IPS-NIHi11 (cell line): ENCODE measurements at regions not wholly inside any gene's neighbourhood (a gene's known extent, or its start where the extent isn't known, plus 50 kb on each side); places are given as distances from the start of the nearest gene placed in this dataset.
A peak's percentile ranks its signal among the peaks of the same experiment; 100 is the strongest.

Experiments
- DNase-seq: peaks from one replicate; pipeline ENCODE4 v3.0.0; 2012; ENCODE audit warnings: mixed read lengths, low spot score

DNA sequence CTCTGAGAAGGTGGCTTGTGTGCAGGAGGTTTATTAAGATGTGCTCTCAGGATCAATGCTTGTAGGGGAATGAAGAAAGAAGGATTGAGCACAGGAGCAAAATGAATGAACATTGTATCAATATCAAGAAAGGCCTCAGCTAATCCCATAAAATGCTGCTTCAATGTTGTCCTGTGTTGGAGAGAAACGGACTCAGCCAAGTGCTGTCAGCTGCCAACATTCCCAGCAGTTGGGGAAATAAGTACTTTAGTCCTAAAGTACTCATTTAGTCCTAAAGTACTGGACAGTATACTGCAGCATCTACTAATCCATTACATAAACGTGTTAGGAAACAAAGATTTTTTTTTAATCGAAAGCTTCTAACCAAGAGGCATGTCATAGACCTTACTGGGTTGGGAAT is 255.9 kb downstream of the SEC23A start:
- DNase-seq = no peak

DNA sequence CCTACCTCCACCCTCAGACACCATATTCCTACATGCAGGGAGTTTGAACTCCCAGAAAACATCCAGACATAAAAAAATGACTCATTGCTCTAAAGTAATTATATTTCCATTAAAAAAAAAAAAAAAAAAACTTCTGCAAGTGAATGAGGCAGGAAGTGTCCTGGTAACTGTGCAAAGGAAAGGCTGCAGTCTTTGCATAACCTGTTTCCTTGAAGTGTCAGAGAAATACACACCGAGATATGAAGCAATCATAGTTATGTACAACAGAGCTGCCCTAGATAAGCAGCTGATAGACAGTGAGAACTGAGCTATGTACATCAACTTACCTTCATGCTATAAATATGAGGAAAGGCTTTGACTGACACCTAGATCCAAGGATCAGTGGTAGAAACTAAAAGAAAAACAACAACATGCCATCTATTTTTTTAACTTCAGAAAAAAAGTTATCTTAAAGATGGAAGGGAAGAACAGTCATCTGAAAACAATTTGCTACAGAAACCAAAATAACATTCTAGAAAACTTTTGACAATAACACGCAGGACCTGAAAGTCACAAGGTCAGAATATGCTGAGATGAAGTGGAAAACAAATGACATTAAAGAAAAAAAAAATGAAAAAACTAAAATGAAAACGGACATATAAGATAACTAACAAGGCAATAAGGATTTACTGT is 263.2 kb downstream of the SEC23A start:
- no peak for DNase-seq

DNA sequence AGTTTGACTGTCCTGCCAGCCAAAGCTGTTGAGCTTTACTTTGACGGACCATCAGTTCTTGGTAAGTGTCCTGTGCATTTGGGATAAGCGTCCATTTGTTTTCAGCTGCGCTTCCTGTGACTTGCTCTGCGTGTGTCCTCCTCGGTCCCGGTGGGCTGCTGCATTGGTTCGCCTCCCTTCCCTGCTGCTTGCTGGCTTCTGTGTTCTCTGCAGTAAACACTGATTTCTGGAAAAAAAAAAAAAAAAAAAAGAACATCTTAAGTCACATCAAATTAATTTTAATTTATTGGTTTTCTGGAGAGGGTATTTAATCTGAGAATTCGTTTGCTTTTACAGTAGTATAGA is 264.1 kb downstream of the SEC23A start:
- no peak for DNase-seq

DNA sequence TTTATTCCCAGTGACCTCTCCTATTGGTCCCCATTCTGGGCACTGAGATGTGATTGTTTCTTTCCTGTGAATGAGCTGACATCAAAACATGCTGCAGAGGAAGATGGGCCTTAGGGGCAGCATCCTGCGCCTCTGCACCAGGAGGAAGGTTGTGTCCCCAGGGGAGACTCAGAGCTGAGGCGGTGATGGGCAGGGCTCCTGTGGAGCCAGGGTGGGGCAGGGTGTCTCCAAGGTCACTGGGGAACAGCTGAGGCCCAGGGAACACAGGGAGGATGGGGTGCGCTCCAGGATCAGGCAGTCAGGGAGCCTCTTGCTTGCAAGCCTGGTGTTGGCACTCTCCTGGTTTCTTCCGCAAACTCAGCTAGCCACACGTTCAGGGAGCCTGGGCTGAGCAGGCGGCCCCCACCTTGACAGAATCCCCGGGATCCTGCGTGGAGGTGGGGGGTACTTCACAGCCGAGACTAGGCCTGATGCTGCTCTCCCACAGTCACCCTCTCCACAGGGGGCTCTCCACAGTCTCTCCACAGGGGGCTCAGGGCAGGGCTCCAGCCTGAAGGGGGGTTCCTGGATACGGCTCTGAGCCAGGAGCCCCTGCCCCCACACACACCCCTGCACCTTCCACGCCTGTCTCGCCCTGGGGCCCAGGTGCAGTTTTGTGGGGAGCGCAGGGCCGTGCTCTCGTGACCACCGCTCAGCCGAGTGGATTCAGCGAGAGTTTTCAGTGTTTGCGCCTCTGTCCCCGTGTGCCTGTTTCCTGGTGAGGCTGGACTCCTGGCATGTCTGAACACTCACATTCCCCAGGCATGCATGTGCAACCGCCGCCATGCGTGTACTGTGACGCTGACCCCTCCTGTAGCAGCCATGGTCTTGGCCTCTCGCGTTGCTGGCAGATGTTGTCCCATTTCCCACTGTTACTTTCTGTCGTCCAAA is 264.7 kb downstream of the SEC23A start:
- no peak for DNase-seq

DNA sequence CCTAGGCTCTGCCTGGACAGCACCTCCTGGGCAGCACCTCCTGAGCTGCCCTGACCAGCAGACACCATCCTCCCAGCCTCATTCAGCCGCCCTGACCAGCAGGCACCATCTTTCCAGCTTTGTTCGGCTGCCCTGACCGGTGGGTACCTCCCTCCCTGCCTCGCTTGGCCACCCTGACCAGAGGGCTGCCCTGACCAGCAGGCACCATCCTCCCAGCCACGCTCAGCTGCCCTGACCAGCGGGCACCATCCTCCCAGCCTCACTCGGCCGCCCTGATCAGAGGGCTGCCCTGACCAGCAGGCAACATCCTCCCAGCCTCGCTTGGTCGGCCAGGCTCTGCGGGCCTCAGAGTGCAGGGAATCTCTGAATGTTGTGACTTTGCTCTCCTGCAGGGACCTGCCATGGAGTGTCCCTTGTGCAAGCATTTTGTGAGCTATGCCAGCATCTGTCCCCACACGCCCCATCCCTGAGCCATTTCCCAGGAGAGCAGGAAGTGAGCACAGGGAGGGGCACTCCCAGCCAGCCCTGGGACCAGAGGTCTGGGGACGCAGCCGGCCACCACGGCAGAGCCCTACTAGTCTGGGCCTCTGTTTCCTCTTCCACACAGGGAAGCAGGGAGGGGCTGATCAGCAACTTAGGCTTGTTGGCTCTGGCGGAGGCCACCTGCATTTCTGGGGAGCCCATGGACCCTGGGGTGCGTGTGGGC is 265.5 kb downstream of the SEC23A start:
- DNase-seq = no peak

DNA sequence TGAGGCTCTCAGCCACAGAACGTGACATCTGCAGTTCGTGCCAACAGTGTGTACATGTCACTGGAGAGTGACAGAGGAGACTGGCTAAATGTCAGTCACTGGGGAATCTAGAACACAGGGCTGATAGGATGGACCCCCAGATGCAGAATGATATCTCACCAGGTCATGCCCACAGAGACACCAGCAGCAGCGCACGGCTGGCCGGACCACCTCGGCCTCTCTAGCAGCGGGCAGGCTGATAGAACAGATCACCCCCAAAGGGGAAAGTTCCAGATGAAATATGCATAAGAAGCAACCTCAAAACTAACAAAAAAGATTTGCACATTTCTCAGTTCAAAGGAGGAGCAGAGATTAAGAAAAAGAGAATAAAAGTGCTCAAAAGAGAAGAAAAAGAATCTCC is 266.5 kb downstream of the SEC23A start:
- no peak for DNase-seq

DNA sequence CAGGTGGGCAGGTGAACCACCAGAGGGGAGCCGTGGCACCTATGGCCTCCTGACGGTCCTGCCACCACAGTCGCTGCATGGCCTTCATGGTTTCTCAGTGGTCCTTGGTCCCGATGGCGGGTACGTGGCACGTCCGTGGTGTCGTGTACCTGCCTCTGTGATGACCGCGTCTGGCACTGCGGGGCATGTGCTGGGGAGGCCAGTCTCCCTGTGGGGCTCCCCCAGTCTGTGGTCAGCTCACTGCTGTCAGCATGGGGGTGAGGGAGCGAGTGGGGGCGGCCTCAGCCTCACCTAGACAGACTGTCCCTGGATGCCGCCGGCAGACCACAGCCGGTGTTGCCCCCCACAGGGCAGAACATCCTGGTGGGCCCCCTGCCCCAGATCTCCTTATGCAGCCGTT is 267.2 kb downstream of the SEC23A start:
- DNase-seq = no peak

DNA sequence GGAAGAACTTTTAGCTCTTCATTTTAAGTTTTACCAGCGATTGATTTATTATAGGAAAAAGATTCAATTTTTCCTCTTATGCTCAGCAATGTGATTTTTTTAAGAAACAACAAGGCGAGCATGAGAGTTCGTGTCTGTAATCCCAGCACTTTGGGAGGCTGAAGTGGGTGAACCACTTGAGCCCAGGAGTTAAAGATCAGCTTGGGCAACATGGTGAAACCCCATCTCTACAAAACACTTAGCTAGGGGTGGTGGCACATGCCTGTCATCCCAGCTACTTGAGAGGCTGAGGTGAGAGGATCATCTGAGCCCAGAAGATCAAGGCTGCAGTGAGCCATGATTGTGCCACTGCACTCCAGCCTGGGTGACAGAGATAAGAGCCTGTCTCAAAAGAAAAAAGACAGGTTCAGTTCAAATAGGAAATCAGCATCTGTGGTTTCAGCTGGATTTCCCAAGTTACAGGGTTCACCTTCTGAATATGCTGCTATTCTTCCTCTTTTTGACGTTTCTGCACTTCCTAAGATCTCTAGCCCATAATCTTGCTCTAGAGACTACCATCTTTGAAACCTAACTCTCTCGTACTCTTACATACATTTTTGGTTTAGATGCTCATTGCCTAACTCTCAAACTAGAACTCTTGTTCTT is 274.7 kb downstream of the SEC23A start:
- no peak for DNase-seq

DNA sequence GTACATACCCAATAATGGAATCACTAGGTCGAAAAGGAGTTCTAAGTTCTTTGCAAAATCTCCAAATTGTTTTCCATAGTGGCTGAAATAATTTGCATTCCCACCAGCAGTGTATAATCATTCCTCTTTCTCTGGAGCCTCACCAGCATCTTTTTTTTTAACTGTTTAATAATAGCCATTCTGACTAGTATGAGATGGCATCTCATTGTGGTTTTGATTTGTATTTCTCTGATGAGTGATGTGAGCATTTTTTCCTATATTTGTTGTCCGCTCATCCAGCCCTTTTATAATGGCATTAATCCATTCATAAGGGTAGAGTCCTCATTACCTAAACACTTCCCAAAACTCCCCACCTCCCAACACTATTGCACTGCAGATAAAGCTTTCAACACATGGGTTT is 278.3 kb downstream of the SEC23A start:
- DNase-seq = no peak

DNA sequence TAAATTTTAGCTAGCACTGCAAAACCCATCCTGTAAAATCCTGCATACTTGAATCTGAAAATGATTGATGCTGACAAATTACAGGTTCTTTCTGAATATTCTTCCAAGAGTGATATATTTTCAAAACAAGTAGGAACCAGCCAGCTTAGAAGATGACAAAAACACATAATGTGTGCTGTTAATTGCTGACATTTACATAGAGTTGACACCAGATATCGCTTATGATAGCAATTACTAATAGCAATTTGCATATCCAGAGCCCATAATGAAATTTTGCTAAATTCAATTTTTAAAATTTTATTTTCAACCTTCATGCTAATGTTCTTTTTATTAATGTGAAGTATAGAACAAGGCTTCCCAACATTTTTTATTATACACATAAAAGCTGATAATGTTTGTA is 284.5 kb downstream of the SEC23A start:
- no peak for DNase-seq

DNA sequence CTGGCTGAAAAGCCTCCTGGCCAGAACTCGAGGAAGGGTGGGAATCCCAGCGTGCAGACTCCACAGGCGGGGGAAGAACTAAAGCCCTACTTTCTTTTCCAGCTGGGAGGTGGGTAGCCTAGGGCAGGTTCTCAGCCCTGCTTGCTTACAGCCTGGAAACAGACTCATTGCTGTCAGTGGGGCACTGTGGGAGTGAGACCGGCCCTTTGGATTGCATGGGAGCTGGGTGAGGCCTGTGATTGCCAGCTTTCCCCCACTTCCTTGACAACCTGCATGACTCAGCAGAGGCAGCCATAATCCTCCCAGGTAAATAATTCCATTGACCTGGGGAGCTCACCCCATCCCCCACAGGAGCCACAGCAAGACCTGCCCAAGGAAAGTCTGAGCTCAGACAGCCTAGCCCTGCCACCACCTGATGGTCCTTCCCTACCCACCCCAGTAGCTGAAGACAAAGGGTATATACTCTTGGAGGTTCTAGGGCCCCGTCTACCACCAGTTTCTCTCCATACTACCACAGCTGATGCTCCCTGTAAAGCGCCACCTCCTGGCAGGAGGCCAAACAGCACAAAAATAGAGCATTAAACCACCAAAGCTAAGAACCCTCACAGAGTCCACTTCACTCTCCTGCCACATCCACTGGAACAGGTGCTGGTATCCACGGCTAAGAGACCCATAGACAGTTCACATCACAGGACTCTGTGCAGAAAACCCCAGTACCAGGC is 294.1 kb downstream of the SEC23A start:
- DNase-seq = no peak

DNA sequence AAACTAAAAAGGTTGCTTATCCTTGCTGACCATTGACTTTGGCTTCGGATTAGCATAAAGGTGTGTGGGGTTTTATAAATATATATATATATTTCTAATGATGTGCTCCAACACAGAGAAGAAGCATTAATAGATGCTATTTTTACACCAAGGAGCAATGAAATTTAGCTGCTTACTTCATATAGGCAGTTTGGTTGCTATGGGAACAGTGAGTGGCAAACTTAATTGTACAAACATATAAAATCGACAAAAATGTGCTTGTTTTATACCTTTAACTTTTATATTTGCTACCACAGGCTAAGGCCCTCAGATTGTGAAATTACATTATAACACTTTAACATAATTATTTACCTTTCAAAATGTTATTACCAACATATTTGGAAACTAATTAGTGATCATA is 303.4 kb downstream of the SEC23A start:
- no peak for DNase-seq

DNA sequence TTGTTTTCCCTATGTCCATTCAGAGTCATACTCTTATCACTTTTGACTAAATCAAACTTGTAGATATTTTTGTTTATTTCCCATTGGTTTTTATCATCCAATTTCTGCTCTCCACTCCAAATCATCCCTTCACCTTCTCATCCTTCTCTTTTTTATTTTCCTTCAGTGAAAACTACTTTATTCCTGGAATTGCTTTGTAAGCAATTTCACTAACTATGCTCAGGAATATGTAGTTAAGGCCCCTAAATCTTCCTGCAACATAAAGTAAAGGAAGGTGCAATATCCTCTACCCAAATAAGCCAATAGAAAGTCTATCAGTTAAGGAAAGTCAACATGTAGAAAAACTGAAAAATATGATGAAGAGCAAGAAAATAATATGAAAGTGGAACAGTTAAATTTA is 308.4 kb downstream of the SEC23A start:
- DNase-seq = no peak

DNA sequence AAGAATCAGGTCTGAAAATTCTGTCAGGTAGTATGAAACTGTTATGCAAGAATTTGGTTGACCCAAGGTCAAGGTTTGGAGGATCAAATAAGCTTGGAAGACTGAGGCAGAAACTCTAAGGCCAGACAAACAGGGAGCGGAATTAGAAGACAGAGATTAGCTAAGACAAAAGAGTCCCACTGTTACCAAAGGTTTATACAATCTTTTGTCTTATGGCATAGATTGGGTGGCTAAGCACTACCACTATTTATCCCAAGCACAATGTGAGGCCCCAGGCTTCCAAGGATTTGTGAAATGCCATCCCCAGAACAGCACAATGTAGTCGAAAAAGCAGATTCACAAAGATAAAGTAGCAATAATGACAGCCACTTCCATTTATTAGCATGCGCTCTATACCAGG is 311.2 kb downstream of the SEC23A start:
- DNase-seq = peak; percentile 18

DNA sequence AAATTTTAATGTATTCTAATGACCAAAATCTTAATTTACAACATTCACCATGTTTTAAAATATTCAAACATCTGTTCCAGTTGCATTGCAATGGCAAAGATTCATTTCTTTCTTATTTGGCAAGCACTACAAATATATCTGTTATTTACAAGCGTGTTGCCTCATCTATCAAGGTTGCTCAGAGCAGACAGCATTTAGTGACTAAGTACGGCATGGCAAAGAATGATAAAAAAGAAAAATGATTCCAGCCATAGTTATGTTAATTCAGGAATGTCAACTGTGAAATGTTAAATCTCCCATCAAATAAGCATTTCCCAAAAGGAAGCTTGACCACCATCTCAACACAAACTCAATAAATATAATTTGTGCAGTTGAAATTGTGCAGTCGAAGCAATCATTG is 312.1 kb downstream of the SEC23A start:
- no peak for DNase-seq

DNA sequence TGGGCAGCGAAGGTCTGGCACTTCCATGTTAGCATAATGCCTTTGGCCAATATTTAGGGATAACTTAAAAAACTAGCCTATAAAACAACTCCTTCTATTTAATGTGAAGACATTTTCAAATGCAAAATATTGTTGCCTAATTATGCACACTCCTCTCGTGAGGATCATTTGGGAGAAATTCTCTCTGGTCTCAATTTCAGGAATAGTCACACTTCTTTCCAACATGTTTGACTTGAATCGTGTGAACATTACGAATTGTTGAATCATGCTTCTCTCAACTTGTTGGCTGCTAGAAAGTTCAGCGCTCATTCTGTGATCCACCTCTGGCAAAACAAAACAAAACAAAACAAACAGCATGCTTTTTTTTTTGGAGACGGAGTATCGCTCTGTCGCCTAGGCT is 313.2 kb downstream of the SEC23A start:
- no peak for DNase-seq

DNA sequence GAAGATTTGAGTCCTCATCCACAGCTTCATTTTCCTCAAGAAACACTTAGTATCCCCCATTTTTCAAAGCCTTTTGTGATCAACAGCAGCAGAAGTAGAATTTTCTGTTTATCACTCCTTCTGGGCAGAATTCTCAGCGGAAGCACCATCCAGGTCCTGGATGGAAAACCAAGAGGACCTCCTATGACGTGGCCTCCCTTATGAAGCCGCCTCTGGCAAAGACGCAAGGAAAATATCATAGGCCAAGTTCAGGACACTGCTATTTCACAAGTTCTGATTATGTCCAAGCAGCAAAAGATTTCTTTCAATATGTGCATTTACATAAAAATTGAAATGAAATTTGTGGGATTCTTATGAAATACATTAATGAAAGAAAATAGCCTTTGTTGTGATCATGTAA is 315.0 kb downstream of the SEC23A start:
- no peak for DNase-seq

DNA sequence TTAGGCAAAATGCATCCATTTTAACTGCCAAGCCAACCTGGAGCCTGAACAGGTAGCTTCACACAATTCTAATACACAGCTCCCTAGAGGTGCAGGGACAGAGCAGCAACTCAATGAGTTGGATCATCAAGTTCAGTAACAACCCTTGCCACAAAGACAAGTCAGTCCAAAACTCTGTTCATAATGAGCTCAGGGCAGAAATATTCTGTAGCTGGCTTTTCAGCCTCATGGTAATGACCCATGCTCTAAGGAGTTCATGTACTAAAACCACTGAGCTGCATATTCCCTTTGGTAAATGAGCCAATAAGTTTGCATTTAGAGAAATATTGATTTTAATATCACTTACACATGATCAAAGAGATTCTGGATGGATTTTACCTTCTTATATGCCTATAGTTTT is 316.1 kb downstream of the SEC23A start:
- DNase-seq = no peak

DNA sequence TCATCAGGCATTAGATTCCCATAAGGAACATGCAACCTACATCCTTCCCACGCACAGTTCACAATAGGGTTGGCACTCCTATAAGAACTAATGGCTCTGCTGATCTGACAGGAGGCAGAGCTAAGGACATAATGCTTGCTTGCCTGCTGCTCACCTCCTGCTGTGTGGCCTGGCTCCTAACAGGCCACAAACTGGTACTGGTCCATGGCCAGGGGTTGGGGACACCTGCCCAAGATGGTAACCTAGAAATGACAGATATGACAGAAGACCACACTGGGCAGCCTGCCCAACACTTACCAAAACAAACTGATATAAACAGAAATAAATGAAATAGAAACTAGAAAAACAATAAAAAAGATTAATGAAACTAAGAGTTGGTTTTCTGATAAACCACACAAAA is 325.6 kb downstream of the SEC23A start:
- DNase-seq = no peak

DNA sequence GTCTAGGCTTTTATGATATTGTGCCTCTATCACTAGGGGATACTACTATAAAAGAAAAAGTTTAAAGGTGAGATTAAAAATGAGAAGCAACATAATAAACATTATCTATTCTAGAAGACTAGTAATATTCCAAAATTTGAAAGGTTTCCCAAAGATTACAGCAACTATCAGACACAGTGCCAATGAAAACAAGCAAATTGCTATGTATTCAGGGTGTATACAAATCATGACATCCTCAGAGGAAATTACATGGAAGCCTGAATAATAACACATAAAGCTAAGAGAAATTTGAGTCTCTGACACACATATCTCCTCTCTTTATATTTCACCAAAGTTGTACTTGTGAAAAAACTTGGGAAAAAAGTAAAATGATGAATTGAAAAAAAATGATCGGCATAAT is 327.0 kb downstream of the SEC23A start:
- DNase-seq = no peak

DNA sequence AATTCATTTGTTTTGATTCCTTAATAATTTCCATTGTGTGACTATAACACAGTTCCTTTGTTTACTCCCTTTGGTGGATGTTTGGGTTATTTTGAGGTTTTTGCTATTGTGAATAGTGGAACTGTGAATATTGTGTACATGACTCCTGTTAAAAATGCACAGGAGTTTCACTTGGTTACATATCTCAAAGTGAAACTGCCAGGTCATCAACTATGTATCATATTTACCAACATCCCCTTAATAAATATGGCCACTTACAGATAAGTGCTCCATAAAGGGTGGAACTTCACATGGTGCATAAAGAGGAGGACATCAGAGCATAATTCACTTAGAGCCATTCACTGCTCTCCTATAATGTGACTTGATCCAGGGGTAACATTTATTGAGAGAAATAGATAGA is 328.9 kb downstream of the SEC23A start:
- no peak for DNase-seq

DNA sequence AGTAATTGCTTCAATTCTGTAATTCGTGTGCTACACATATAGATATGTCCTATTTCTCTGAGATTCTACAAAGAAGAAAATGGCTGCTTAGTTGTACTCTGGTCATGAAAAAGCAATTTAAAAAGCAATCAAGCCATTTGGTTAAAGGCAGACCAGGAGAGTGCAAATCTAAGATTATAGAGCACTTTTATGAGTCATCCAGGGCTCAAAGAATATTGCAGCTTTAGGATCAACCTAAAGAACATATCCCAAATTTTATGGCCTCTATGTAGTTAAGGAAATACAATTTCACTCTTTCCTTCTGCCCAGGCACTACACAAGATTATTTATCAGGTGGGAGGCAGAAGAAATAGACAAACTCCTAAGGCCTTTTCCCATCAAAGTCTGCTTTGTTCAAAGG is 332.8 kb downstream of the SEC23A start:
- DNase-seq = no peak
